LNCAP (cell line): ENCODE measurements at regions not wholly inside any gene's neighbourhood (a gene's known extent, or its start where the extent isn't known, plus 50 kb on each side); places are given as distances from the start of the nearest gene placed in this dataset.

Experiments used
- CTCF ChIP-seq: fragments of 450-650 bp; IDR thresholded peaks from 2 replicates; pipeline ENCODE4 v1.5.1; 2017; ENCODE audit warnings: mild to moderate bottlenecking

- TF ChIP-seq CTCF = no peak
Measured at GRCh38 chr5:89437450-89438435, 554.8 kb upstream of the MEF2C start.

GRCh38 chr5:89436464-89436863 is 553.5 kb upstream of the MEF2C start:
- no peak for TF ChIP-seq CTCF

- no peak for TF ChIP-seq CTCF
Measured at GRCh38 chr5:89435347-89435746, 552.4 kb upstream of the MEF2C start.

- no peak for TF ChIP-seq CTCF
Measured at GRCh38 chr5:89428624-89429023, 545.6 kb upstream of the MEF2C start.

GRCh38 chr5:89425062-89425461 is 542.1 kb upstream of the MEF2C start:
- TF ChIP-seq CTCF = no peak

- no peak for TF ChIP-seq CTCF
Measured at GRCh38 chr5:89421035-89421434, 538.1 kb upstream of the MEF2C start.

- no peak for TF ChIP-seq CTCF
Measured at GRCh38 chr5:89418407-89419085, 535.6 kb upstream of the MEF2C start.
